ENCODE measurements at regions not wholly inside any gene's neighbourhood (a gene's known extent, or its start where the extent isn't known, plus 50 kb on each side); places are given as distances from the start of the nearest gene placed in this dataset.
"Not testable (repeated sequence)": the region's sequence is repeated elsewhere in the genome, so short reads cannot be mapped to it uniquely, and the experiment has no call there.

GRCh38 chr14:56004323-56004722 lies 113.9 kb upstream of the PELI2 start:
- intact Hi-C loops (cut with micrococcal nuclease; ENCODE audit: unreplicated experiment), result no loop called here
- no peak for TF ChIP-seq CTCF (IDR thresholded peaks at IDR 0.05; ENCODE audit: unreplicated experiment)
- CTCF ChIA-PET, result interaction anchor here (0.7 kb wide), 1 partner anchor 110 kb away, joined by 16 read pairs; no protein-coding TSS in a partner anchor
- H3K9me3 Mint-ChIP-seq (ENCODE audit: low read depth, unreplicated experiment), result peaks cover 3% of the 10 kb centered on the region
- no peaks in the 10 kb centered on the region for H3K27me3 Mint-ChIP-seq (ENCODE audit: unreplicated experiment)
- BruUV-seq (replicated peaks), result no TSS peak
- peak overlapping the region; percentile 88 for H3K27ac Mint-ChIP-seq (ENCODE audit: unreplicated experiment)
- peaks cover 26% of the 10 kb centered on the region for H3K4me1 Mint-ChIP-seq (ENCODE audit: low read depth, unreplicated experiment)
- DNase-seq, result no peak
- H3K4me3 Mint-ChIP-seq (ENCODE audit: low read depth, unreplicated experiment), result peak overlapping the region; percentile 66
- peaks cover 7% of the 10 kb centered on the region for H3K36me3 Mint-ChIP-seq (ENCODE audit: insufficient read depth, unreplicated experiment)

- CTCF ChIA-PET, result interaction anchor here (0.7 kb wide), 1 partner anchor 111 kb away, joined by 16 read pairs; no protein-coding TSS in a partner anchor
- intact Hi-C loops (cut with micrococcal nuclease; ENCODE audit: unreplicated experiment), result no loop called here
- no peaks in the 10 kb centered on the region for H3K27me3 Mint-ChIP-seq (ENCODE audit: unreplicated experiment)
- BruUV-seq (replicated peaks), result TSS peak; percentile 72
- H3K36me3 Mint-ChIP-seq (ENCODE audit: insufficient read depth, unreplicated experiment), result peaks cover 7% of the 10 kb centered on the region
- no peak for TF ChIP-seq CTCF (IDR thresholded peaks at IDR 0.05; ENCODE audit: unreplicated experiment)
- peaks cover 26% of the 10 kb centered on the region for H3K4me1 Mint-ChIP-seq (ENCODE audit: low read depth, unreplicated experiment)
- peak; percentile 28 for DNase-seq
- H3K9me3 Mint-ChIP-seq (ENCODE audit: low read depth, unreplicated experiment), result peaks cover 3% of the 10 kb centered on the region
- peak overlapping the region; percentile 88 for H3K27ac Mint-ChIP-seq (ENCODE audit: unreplicated experiment)
- H3K4me3 Mint-ChIP-seq (ENCODE audit: low read depth, unreplicated experiment), result peak overlapping the region; percentile 66
These were observed 113.4 kb upstream of the PELI2 start for GRCh38 chr14:56004786-56005185.

- intact Hi-C loops (cut with micrococcal nuclease; ENCODE audit: unreplicated experiment), result no loop called here
- no peaks in the 10 kb centered on the region for H3K27me3 Mint-ChIP-seq (ENCODE audit: unreplicated experiment)
- CTCF ChIA-PET, result interaction anchor here (0.7 kb wide), 1 partner anchor 112 kb away, joined by 16 read pairs; no protein-coding TSS in a partner anchor
- H3K36me3 Mint-ChIP-seq (ENCODE audit: insufficient read depth, unreplicated experiment), result peaks cover 7% of the 10 kb centered on the region
- peak; percentile 32 for DNase-seq
- TSS peak; percentile 90 for BruUV-seq (replicated peaks)
- peak overlapping the region; percentile 88 for H3K27ac Mint-ChIP-seq (ENCODE audit: unreplicated experiment)
- peak overlapping the region; percentile 66 for H3K4me3 Mint-ChIP-seq (ENCODE audit: low read depth, unreplicated experiment)
- TF ChIP-seq CTCF (IDR thresholded peaks at IDR 0.05; ENCODE audit: unreplicated experiment), result no peak
- H3K4me1 Mint-ChIP-seq (ENCODE audit: low read depth, unreplicated experiment), result peaks cover 26% of the 10 kb centered on the region
- peaks cover 3% of the 10 kb centered on the region for H3K9me3 Mint-ChIP-seq (ENCODE audit: low read depth, unreplicated experiment)
These were observed 112.8 kb upstream of the PELI2 start for GRCh38 chr14:56005191-56006053.

GRCh38 chr14:56007491-56007890 lies 110.7 kb upstream of the PELI2 start:
- H3K27ac Mint-ChIP-seq (ENCODE audit: unreplicated experiment); DNase-seq; H3K4me3 Mint-ChIP-seq (ENCODE audit: low read depth, unreplicated experiment); H3K9me3 Mint-ChIP-seq (ENCODE audit: low read depth, unreplicated experiment); H3K36me3 Mint-ChIP-seq (ENCODE audit: insufficient read depth, unreplicated experiment); CTCF ChIA-PET; intact Hi-C loops (cut with micrococcal nuclease; ENCODE audit: unreplicated experiment); BruUV-seq (replicated peaks); H3K27me3 Mint-ChIP-seq (ENCODE audit: unreplicated experiment): not testable (repeated sequence)
- H3K4me1 Mint-ChIP-seq (ENCODE audit: low read depth, unreplicated experiment), result peaks cover 21% of the 10 kb centered on the region

- peaks cover 7% of the 10 kb centered on the region for H3K36me3 Mint-ChIP-seq (ENCODE audit: insufficient read depth, unreplicated experiment)
These were observed 110.1 kb upstream of the PELI2 start for GRCh38 chr14:56008150-56008549.

GRCh38 chr14:56008661-56009060 lies 109.5 kb upstream of the PELI2 start:
- CTCF ChIA-PET, result interaction anchor here (0.7 kb wide), 1 partner anchor 162 kb away, joined by 3 read pairs; no protein-coding TSS in a partner anchor
- intact Hi-C loops (cut with micrococcal nuclease; ENCODE audit: unreplicated experiment), result not testable (repeated sequence)

More at GRCh38 chr14:56008150-56008549, 110.1 kb upstream of the PELI2 start:
- H3K27ac Mint-ChIP-seq (ENCODE audit: unreplicated experiment), result no peak overlapping the region
- DNase-seq, result no peak
- intact Hi-C loops (cut with micrococcal nuclease; ENCODE audit: unreplicated experiment), result no loop called here
- peaks cover 3% of the 10 kb centered on the region for H3K9me3 Mint-ChIP-seq (ENCODE audit: low read depth, unreplicated experiment)
- BruUV-seq (replicated peaks), result no TSS peak
- TF ChIP-seq CTCF (IDR thresholded peaks at IDR 0.05; ENCODE audit: unreplicated experiment), result no peak
- H3K27me3 Mint-ChIP-seq (ENCODE audit: unreplicated experiment), result no peaks in the 10 kb centered on the region
- H3K4me3 Mint-ChIP-seq (ENCODE audit: low read depth, unreplicated experiment), result no peak overlapping the region
- CTCF ChIA-PET, result interaction anchor here (0.7 kb wide), 1 partner anchor 161 kb away, joined by 3 read pairs; no protein-coding TSS in a partner anchor
- H3K4me1 Mint-ChIP-seq (ENCODE audit: low read depth, unreplicated experiment), result peaks cover 21% of the 10 kb centered on the region

More at GRCh38 chr14:56008661-56009060, 109.5 kb upstream of the PELI2 start:
- DNase-seq; BruUV-seq (replicated peaks); H3K36me3 Mint-ChIP-seq (ENCODE audit: insufficient read depth, unreplicated experiment); H3K9me3 Mint-ChIP-seq (ENCODE audit: low read depth, unreplicated experiment); H3K4me3 Mint-ChIP-seq (ENCODE audit: low read depth, unreplicated experiment); H3K27me3 Mint-ChIP-seq (ENCODE audit: unreplicated experiment); H3K27ac Mint-ChIP-seq (ENCODE audit: unreplicated experiment): not testable (repeated sequence)
- H3K4me1 Mint-ChIP-seq (ENCODE audit: low read depth, unreplicated experiment), result peaks cover 21% of the 10 kb centered on the region

Data from Calu3 (cell line).